ENCODE measurements at regions not wholly inside any gene's neighbourhood (a gene's known extent, or its start where the extent isn't known, plus 50 kb on each side); places are given as distances from the start of the nearest gene placed in this dataset.

- peaks cover 0 to 22% (median 15%) of the 10 kb centered on the region in 5 experiments for H3K9me3 ChIP-seq (ENCODE audit: control extremely low read depth in 1 of 5, control insufficient read depth in 4 of 5, insufficient read depth in 2 of 5, low read depth in 1 of 5, low read length in 4 of 5)
- ChIA-PET CTCF (no interaction called here), POLR2A (no interaction called here)
- no peaks in the 10 kb centered on the region for H3K4me1 ChIP-seq (ENCODE audit: control extremely low read depth in 1 of 4, control insufficient read depth in 4 of 4, insufficient read depth in 4 of 4, low read length in 3 of 4)
- H3K27me3 ChIP-seq (replicated peaks in 2 of 5; ENCODE audit: control insufficient read depth in 4 of 5, insufficient read depth in 5 of 5, low read length in 4 of 5) = no peaks in the 10 kb centered on the region
- no peak overlapping the region for H3K27ac ChIP-seq (ENCODE audit: insufficient read depth in 1 of 2, low read depth in 1 of 2, low read length in 2 of 2, poor library complexity in 1 of 2, severe bottlenecking in 2 of 2)
- H3K36me3 ChIP-seq (ENCODE audit: control insufficient read depth in 4 of 4, insufficient read depth in 4 of 4, low read length in 3 of 4) = no peaks in the 10 kb centered on the region
- WGBS (ENCODE audit: insufficient coverage) = 56% methylated on average over 3 of the region's 3 CpGs
- H3K4me3 ChIP-seq (ENCODE audit: control insufficient read depth in 1 of 7, extremely low read depth in 1 of 7, insufficient read depth in 4 of 7, low read depth in 2 of 7, low read length in 6 of 7) = no peak overlapping the region
- no peak for DNase-seq
Measured at GRCh38 chr19:27652796-27653195, 1560.2 kb downstream of the UQCRFS1 start.

GRCh38 chr19:27652281-27652680 is 1560.7 kb downstream of the UQCRFS1 start:
- WGBS (ENCODE audit: insufficient coverage) = 89% methylated on average over 7 of the region's 8 CpGs
- peaks cover 0 to 22% (median 17%) of the 10 kb centered on the region in 5 experiments for H3K9me3 ChIP-seq (ENCODE audit: control extremely low read depth in 1 of 5, control insufficient read depth in 4 of 5, insufficient read depth in 2 of 5, low read depth in 1 of 5, low read length in 4 of 5)
- no peaks in the 10 kb centered on the region for H3K36me3 ChIP-seq (ENCODE audit: control insufficient read depth in 4 of 4, insufficient read depth in 4 of 4, low read length in 3 of 4)
- no peak overlapping the region for H3K27ac ChIP-seq (ENCODE audit: insufficient read depth in 1 of 2, low read depth in 1 of 2, low read length in 2 of 2, poor library complexity in 1 of 2, severe bottlenecking in 2 of 2)
- POLR2A ChIA-PET = no interaction called here
- H3K27me3 ChIP-seq (replicated peaks in 2 of 5; ENCODE audit: control insufficient read depth in 4 of 5, insufficient read depth in 5 of 5, low read length in 4 of 5) = no peaks in the 10 kb centered on the region
- H3K4me3 ChIP-seq (ENCODE audit: control insufficient read depth in 1 of 7, extremely low read depth in 1 of 7, insufficient read depth in 4 of 7, low read depth in 2 of 7, low read length in 6 of 7) = no peak overlapping the region
- DNase-seq = no peak
- no peaks in the 10 kb centered on the region for H3K4me1 ChIP-seq (ENCODE audit: control extremely low read depth in 1 of 4, control insufficient read depth in 4 of 4, insufficient read depth in 4 of 4, low read length in 3 of 4)
- CTCF ChIA-PET = no interaction called here

GRCh38 chr19:27647423-27647822 is 1565.5 kb downstream of the UQCRFS1 start:
- Histone ChIP-seq H3K27ac (ENCODE audit: insufficient read depth in 1 of 2, low read depth in 1 of 2, low read length in 2 of 2, poor library complexity in 1 of 2, severe bottlenecking in 2 of 2) (no peak overlapping the region), H3K9me3 (ENCODE audit: control extremely low read depth in 1 of 5, control insufficient read depth in 4 of 5, insufficient read depth in 2 of 5, low read depth in 1 of 5, low read length in 4 of 5) (peaks cover 0 to 10% (median 9%) of the 10 kb centered on the region in 5 experiments), H3K4me1 (ENCODE audit: control extremely low read depth in 1 of 4, control insufficient read depth in 4 of 4, insufficient read depth in 4 of 4, low read length in 3 of 4) (no peaks in the 10 kb centered on the region), H3K27me3 (replicated peaks in 2 of 5; ENCODE audit: control insufficient read depth in 4 of 5, insufficient read depth in 5 of 5, low read length in 4 of 5) (no peaks in the 10 kb centered on the region), H3K4me3 (ENCODE audit: control insufficient read depth in 1 of 7, extremely low read depth in 1 of 7, insufficient read depth in 4 of 7, low read depth in 2 of 7, low read length in 6 of 7) (no peak overlapping the region), H3K36me3 (ENCODE audit: control insufficient read depth in 4 of 4, insufficient read depth in 4 of 4, low read length in 3 of 4) (no peaks in the 10 kb centered on the region)
- ChIA-PET POLR2A (no interaction called here), CTCF (no interaction called here)
- no peak for DNase-seq
- 80% methylated on average over 4 of the region's 4 CpGs for WGBS (ENCODE audit: insufficient coverage)

GRCh38 chr19:27635401-27635800 is 1577.5 kb downstream of the UQCRFS1 start:
- H3K9me3 ChIP-seq (ENCODE audit: control extremely low read depth in 1 of 5, control insufficient read depth in 4 of 5, insufficient read depth in 2 of 5, low read depth in 1 of 5, low read length in 4 of 5) = peaks cover 2 to 21% (median 8%) of the 10 kb centered on the region in 5 experiments
- H3K4me1 ChIP-seq (ENCODE audit: control extremely low read depth in 1 of 4, control insufficient read depth in 4 of 4, insufficient read depth in 4 of 4, low read length in 3 of 4) = no peaks in the 10 kb centered on the region
- H3K36me3 ChIP-seq (ENCODE audit: control insufficient read depth in 4 of 4, insufficient read depth in 4 of 4, low read length in 3 of 4) = no peaks in the 10 kb centered on the region
- WGBS (ENCODE audit: insufficient coverage) = no CpG with 5 or more reads among the region's 1 CpG
- ChIA-PET CTCF (no interaction called here), POLR2A (no interaction called here)
- DNase-seq = no peak
- H3K27ac ChIP-seq (ENCODE audit: insufficient read depth in 1 of 2, low read depth in 1 of 2, low read length in 2 of 2, poor library complexity in 1 of 2, severe bottlenecking in 2 of 2) = no peak overlapping the region
- no peak overlapping the region for H3K4me3 ChIP-seq (ENCODE audit: control insufficient read depth in 1 of 7, extremely low read depth in 1 of 7, insufficient read depth in 4 of 7, low read depth in 2 of 7, low read length in 6 of 7)
- H3K27me3 ChIP-seq (replicated peaks in 2 of 5; ENCODE audit: control insufficient read depth in 4 of 5, insufficient read depth in 5 of 5, low read length in 4 of 5) = no peaks in the 10 kb centered on the region

- H3K4me1 ChIP-seq (ENCODE audit: control extremely low read depth in 1 of 4, control insufficient read depth in 4 of 4, insufficient read depth in 4 of 4, low read length in 3 of 4) = no peaks in the 10 kb centered on the region
- no peaks in the 10 kb centered on the region for H3K36me3 ChIP-seq (ENCODE audit: control insufficient read depth in 4 of 4, insufficient read depth in 4 of 4, low read length in 3 of 4)
- CTCF ChIA-PET = no interaction called here
- no peak overlapping the region for H3K27ac ChIP-seq (ENCODE audit: insufficient read depth in 1 of 2, low read depth in 1 of 2, low read length in 2 of 2, poor library complexity in 1 of 2, severe bottlenecking in 2 of 2)
- no peak overlapping the region for H3K4me3 ChIP-seq (ENCODE audit: control insufficient read depth in 1 of 7, extremely low read depth in 1 of 7, insufficient read depth in 4 of 7, low read depth in 2 of 7, low read length in 6 of 7)
- no peaks in the 10 kb centered on the region for H3K27me3 ChIP-seq (replicated peaks in 2 of 5; ENCODE audit: control insufficient read depth in 4 of 5, insufficient read depth in 5 of 5, low read length in 4 of 5)
- POLR2A ChIA-PET = no interaction called here
- peaks cover 4 to 28% (median 7%) of the 10 kb centered on the region in 5 experiments for H3K9me3 ChIP-seq (ENCODE audit: control extremely low read depth in 1 of 5, control insufficient read depth in 4 of 5, insufficient read depth in 2 of 5, low read depth in 1 of 5, low read length in 4 of 5)
- DNase-seq = no peak
- no CpG with 5 or more reads among the region's 1 CpG for WGBS (ENCODE audit: insufficient coverage)
Measured at GRCh38 chr19:27618006-27618405, 1594.9 kb downstream of the UQCRFS1 start.

GRCh38 chr19:27580906-27581305 is 1632.0 kb downstream of the UQCRFS1 start:
- peaks cover 0 to 12% (median 5%) of the 10 kb centered on the region in 5 experiments for H3K9me3 ChIP-seq (ENCODE audit: control extremely low read depth in 1 of 5, control insufficient read depth in 4 of 5, insufficient read depth in 2 of 5, low read depth in 1 of 5, low read length in 4 of 5)
- ChIA-PET POLR2A (no interaction called here), CTCF (no interaction called here)
- DNase-seq = no peak
- H3K4me1 ChIP-seq (ENCODE audit: control extremely low read depth in 1 of 4, control insufficient read depth in 4 of 4, insufficient read depth in 4 of 4, low read length in 3 of 4) = no peaks in the 10 kb centered on the region
- H3K36me3 ChIP-seq (ENCODE audit: control insufficient read depth in 4 of 4, insufficient read depth in 4 of 4, low read length in 3 of 4) = no peaks in the 10 kb centered on the region
- H3K4me3 ChIP-seq (ENCODE audit: control insufficient read depth in 1 of 7, extremely low read depth in 1 of 7, insufficient read depth in 4 of 7, low read depth in 2 of 7, low read length in 6 of 7) = no peak overlapping the region
- no peak overlapping the region for H3K27ac ChIP-seq (ENCODE audit: insufficient read depth in 1 of 2, low read depth in 1 of 2, low read length in 2 of 2, poor library complexity in 1 of 2, severe bottlenecking in 2 of 2)
- H3K27me3 ChIP-seq (replicated peaks in 2 of 5; ENCODE audit: control insufficient read depth in 4 of 5, insufficient read depth in 5 of 5, low read length in 4 of 5) = no peaks in the 10 kb centered on the region

Measured in common myeloid progenitor, CD34-positive (primary cell).